Stimulated activated CD4-positive, alpha-beta T cell treated with anti-CD3 and anti-CD28 coated beads, TNF-alpha, amount 100 ng/mL, for 4 hours (primary cell): ENCODE measurements at regions not wholly inside any gene's neighbourhood (a gene's known extent, or its start where the extent isn't known, plus 50 kb on each side); places are given as distances from the start of the nearest gene placed in this dataset.
"Not testable (repeated sequence)": the region's sequence is repeated elsewhere in the genome, so short reads cannot be mapped to it uniquely, and the experiment has no call there.

ENCODE experiments used
- DNase-seq, 3 experiments: peaks; one replicate each; pipeline ENCODE4 v3.0.0-alpha.2; 2020; ENCODE audit warnings: low read depth in 3 of 3

DNA sequence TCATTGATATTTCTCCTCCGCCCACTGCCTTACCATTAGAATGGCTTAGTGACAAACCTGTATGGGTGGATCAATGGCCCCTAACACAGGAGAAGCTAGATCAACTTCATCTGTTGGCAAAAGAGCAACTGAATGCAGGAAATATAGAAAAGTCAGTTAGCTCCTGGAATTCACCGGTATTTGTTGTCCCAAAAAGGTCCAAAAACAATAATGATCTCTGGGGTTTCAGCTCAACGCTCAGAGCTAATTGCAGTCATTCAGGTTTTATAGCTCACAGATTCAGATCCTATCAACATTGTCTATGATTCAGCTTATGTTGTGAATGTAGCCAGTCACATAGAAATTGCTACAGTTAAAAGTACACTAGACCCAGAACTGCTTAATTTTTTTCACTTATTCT lies 124.0 kb upstream of the ZCCHC13 start:
- no peak for DNase-seq

DNA sequence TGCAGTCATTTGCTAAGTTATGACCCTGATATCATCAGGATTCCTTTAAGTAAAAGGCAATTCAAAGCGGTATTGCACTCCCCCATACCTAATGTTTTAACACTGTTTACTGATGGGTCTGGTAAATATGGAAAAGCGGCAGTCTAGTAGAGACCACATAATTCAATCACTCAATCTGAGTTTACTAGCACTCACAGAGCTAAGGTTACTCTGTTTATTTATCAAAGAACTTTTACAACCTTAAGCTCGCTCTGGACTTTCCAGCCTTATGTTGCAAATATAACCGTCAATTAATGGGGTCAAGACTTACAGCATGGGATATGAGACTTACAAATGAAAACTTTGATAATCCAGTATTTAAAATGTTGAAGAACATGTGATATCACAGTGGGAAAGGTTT lies 124.5 kb upstream of the ZCCHC13 start:
- DNase-seq, result no peak

DNA sequence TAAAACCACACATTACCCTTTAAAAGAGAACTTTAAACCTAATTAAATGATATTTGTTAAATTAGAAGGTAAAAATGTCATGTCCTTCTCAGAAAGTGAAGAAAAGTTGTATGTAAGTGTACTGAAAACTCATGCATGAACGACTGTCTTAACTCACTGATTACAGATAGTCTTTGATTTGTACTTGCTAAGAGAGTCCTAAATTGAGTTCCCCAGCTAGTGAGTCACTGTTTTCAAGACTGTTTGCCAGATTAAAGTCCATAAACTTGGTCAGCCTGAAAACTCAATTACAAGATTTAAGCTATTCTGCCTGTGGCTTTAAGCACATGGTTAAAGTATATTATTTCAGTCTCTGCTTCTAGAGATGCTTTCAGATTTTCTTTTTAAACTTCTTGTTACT lies 124.9 kb upstream of the ZCCHC13 start:
- DNase-seq, result no peak

DNA sequence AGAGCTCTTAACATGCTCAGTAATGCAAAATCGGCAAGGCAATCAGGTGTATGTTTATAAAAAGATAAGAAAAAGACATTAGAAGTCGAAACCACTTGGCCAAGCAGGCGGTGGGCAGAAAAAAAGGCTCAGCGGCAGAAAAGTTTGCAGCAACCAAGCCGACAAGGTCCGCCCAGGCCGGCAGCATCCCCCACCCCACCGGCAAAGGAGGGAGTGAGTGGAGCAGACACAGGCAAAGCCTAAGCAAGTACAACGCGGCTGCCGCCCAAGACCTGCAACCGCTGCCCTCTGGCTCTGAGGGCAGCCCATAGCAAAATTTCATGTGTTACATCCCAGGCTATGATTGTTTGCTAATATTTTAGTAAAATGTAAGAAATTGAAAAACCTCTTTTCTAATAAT lies 125.4 kb upstream of the ZCCHC13 start:
- no peak for DNase-seq

DNA sequence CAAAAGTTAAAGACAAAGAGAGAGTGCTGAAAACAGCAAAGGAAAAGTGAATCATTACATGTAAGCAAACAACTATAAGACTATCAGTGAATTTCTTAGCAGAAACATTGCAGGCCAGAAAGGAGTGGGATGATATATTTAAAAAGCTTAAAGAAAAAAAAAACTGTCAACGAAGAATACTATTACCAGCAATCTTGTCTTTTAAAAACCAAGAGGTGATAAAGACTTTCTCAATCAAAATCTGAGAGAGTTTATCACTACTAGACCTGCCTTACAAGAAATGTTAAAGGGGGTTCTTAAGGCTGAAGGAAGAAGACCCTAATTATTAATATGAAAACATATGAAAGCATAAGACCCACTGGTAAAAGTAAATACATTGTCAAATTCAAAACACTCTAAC lies 132.5 kb upstream of the ZCCHC13 start:
- DNase-seq, result no peak

DNA sequence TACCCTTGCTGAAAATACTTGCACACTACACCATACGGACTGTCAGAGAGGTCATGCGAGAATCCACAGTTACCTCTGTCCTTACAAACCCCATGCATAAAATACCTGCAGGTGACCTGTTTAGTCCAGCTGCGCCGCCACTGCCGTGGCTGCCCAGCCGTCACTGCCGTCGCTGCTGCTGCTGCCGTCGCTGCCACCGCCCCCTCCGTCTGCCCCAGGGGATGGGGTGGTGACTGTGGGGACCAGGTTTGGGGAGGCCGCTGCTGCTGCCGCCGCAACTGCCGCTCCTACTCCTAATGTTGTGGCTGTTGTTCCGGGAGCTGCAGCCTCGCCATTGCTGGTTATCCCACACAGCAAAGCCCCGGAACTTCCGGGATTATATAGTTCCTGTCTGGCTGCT lies 141.8 kb upstream of the ZCCHC13 start:
- DNase-seq, result no peak

DNA sequence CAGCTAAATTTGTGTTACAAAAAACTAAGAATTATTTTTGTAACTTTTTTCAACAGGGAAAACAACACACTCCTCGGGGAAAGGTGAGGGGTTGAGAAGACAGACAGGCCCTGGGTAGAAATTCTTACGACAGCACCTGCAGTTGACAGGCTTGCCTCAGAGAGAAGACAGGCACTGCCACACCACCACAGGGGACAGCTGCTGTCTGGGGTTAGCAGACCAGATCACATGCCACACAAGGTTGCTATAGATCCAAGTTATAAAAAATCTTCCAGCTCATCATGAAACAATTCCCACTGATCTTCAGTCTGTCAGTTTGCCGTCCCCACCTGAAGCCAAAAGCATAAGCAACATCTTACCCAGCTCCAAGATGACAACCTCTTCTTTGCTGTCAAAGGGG lies 143.2 kb upstream of the ZCCHC13 start:
- no peak for DNase-seq

DNA sequence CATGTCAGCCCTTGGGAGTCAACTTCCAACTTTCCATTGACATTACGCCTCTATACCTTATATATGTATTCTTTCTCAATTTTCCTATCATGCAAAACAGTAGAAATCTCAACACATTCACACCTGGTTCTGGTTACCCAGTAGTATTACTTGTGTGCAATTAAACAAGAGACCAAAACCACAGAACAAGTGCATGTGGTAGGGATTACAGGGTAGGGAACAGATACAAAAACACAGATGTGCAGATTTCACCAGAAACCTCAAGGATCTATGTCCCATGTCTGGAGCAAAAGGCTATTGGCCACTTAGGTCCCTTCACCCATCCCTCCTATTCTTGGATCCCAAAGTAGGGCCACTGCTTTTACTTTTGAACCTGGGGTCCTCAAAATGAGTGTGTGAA lies 143.6 kb upstream of the ZCCHC13 start:
- no peak for DNase-seq

DNA sequence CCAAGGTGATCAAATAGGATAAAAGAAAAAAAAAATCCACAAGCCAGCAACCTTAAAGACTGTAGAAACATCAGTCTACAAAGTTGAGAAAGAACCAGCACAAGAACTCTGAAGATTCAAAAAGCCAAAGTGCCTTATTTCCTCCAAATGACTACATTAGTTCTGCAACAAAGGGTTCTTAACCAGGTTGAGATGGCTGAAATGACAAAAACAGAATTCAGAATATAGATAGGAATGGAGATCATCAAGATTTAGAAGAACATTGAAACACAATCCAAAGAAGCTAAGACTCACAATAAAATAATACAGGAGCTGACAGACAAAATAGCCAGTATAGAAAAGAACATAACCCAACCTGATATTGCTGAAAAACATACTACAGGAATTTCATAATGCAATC lies 156.5 kb upstream of the ZCCHC13 start:
- no peak for DNase-seq

DNA sequence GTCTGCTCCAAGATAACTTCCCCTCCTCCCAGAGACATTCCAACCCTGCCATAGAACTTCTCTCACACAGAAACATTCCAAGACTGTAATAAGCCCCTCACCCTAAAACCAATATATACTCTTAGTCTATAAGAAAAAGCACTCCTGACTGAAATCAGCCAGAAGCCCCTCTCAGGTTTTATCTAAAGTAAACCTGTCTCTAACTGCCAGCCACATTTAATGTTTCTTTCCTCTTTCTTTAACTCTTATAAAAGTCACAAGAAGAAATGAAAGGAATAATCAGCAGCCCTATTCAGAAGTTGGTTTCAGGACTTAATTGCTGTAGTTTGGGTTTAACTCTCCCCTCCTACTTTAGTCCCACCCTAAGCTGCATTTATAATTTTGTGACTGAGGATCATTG lies 165.0 kb upstream of the ZCCHC13 start:
- no peak for DNase-seq

DNA sequence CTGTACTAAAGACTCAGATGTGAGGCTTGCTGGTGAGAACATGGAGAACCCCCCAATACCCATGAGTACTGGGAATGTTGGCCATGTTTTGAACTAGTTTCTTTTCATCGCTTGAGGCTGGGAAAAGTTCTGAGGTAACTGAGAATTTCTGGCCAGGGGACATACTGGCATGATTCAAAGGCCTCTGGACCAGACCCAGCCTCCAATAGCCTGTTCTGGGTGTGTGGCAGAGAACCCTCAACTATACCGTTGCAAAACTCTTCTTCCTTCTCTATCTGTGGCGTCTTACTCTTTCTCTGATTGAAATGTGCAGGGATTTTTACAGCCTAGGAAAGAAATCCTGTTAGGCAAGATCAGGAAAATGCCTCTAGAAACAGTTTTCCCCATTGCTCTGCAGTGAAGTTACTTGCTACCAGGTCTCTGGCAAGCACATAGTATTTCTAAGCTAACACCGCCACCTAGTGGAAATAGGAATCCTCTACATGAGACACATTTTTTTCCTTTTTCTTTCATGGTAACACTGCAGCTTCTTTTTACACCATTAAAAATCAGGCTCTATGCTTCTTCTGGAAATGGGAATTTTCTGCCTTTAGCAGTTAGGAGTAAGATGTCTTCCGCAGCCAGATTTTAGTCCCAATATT lies 170.7 kb upstream of the ZCCHC13 start:
- DNase-seq, result no peak

DNA sequence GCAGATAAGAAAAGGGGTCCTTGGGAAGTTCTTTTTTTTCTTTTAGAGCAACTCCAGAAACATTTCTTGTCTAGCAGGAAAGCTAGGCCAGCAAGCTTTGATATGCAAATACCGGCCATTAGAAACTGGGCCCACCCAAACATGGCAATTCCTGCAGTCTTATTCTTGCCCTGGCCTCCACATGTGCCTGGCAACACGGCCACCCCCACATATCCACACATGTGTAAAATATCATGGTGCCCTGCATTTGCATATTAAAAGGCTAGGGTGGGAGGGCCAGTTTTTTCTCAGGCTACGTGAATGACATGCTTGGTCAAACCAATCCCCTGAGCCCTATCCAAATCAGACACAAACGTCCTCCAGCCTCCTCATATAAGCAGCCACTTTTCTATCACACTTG lies 171.7 kb upstream of the ZCCHC13 start:
- no peak for DNase-seq

DNA sequence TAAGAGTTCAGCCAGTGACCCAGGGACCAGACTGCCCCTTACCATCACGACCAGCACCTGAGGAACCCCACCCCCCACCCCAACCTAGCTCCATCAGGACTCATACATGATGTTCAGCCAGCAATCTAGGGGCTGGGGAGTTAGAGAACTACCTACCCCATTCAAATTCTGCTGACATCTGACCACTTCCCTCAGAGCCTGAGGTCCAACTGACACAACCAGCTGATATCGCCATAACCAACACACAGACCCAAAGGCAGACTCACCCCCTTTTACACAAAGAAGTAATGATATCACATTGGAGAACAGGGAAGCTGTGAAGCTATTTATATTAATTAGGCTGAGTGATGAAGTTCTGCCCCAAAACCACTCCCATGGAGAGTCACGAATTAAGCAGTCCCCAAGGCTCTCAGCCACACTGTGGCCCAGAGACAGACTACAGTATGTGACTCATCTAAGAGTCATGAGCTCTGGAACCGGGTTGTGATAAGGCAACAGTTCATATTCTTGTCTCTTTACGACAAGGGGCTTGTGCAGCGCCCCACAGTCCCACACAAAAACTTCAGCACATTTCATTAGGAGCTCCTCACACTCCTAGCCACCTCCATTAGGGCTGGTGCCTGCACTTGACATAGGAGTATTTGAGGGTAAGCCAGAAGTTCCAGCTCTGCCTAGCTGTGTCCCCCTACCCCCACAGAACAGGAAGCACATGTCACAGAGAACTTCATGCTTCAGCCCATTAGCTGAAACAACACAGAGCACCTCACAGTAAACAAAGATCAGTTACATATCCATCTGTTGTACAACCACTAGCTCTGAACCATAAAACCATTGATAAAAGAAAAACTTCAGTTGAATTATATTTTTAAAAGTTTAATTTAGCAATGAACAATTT lies 184.7 kb upstream of the ZCCHC13 start:
- no peak for DNase-seq

DNA sequence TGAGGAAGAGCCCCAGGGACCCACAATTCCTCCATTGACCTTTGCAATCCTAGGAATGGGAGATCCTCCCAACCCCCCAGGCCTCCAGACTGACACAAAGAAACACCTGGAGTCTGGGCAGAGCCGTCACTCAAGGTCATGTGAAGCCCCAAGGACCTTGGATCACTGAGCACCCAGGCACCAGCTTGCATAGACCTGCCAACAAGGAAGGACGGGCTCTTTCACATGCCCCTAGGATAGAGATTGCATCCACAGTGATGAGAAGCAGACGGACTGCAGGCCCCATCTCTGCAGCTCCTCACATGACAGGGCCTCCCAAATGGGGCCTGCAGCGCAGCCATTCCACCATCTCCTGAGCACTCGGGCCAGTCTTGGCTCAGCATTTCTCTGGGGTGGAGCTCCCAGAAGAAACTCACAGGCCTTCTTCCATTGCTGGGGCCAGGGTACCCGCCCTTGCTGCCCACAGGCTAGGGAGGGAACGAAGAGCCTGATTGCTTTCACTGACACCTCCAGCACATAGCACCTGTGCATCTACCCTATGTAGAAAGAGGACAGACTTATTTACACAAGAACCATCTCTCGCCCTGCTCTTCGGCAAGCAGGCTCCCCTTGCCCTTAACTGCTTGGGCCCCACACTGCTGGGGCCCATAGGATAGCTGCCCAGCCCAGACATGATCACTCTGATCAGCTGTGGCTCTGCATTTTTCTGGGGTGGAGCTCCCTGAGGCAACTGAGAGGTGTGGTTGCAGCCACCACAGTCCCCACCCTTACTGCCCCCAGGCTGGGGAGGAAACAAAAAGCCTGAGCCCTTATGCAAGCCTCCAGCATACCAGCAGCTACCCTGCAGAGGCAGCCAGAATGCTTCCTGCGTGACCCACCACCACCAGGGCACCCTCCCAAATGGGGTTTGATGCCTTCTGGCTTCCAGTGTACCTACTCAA lies 185.7 kb upstream of the ZCCHC13 start:
- no peak for DNase-seq

DNA sequence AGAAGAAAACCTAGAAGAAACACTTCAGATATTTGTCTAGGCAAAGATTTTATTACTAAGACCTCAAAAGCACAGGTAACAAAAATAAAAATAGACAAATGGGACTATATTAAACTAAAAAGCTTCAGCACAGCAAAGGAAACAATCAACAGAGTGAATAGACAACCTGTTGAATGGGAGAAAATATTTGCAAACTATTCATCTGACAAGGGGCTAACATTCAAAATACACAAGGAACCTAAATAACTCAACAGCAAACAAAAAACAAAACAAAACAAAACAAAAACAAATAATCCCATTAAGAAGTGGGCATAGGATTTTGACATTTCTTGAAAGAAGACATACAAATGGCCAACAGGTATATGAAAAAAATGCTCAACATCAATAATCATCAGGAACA lies 192.7 kb upstream of the ZCCHC13 start:
- DNase-seq, result no peak

DNA sequence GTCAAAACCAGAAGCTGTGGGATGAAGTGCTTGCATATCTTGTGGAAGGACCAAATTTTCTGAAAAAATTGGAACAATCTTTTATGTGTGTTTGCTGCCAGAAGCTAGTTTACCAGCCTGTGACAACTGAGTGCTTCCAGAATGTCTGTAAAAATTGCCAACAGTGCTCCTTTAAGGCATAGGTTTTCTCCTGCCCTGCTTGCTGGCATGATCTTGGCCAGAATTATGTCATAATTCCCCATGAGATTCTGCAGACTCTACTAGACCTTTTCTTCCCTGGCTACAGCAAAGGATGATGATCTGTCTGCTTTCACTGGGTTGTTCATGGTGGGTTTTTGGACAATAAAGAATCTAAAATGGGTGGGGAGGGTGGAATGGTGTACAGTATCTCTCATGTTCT lies 196.3 kb upstream of the ZCCHC13 start:
- DNase-seq, result no peak

DNA sequence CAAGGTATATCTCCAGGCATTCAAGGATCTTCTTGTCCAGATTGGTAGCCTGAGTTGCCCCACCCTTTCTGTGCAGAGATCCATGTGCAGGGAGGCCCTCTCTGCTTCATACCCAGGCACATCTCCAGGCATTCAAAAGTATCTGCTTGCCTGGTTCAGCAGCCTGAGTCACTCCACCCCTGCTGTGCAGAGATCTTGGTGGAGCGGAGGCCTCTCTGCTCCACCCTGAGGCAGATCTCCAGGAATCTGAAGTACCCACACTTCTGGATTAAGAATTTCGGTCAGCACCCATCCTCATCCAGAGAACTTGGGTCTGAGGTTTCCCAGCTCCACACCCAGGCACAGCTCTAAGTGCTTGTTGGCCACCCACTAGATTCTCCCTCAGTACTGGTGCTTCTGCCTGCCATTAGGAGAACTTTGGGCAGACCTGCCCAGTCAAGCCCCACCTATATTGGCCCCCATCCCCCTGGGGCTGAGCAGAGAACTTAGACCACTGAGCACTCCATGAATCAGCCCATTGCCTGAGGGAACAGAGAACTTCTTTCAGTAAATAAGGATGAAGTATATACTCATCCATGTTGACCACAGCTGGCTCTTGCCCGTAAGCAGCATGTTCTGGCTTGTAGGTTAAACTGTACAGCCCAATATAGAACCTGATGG lies 199.5 kb upstream of the ZCCHC13 start:
- no peak for DNase-seq

DNA sequence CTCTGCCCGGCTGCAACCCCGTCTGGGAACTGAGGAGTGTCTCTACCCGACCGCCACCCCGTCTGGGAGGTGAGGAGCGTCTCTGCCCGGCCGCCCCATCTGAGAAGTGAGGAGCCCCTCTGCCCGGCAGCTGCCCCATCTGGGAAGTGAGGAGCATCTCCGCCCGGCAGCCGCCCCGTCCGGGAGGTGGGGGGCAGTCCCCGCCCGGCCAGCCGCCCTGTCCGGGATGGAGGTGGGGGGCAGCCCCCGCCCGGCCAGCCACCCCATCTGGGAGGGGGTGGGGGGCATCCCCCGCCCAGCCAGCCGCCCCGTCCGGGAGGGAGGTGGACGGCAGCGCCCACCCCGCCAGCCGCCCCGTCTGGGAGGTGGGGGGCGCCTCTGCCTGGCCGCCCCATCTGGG lies 205.6 kb upstream of the ZCCHC13 start:
- not testable (repeated sequence) for DNase-seq

DNA sequence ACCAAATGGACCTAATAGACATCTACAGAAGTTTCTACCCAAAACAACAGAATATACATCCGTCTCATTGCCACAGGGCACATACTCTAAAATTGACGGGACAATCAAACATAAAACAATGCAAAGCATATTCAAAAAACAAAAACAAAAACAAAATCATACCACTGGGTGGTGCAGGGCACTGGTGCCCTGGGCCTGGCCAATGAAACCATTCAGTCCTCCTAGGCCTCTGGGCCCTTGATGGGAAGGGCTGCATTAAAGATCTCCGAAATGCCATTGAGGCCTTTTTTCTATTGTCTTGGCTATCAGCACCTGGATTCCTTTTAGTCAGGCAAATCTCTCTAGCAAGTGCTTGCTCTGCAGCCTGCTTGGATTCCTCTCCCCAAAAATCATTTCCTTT lies 213.9 kb upstream of the ZCCHC13 start:
- no peak for DNase-seq

DNA sequence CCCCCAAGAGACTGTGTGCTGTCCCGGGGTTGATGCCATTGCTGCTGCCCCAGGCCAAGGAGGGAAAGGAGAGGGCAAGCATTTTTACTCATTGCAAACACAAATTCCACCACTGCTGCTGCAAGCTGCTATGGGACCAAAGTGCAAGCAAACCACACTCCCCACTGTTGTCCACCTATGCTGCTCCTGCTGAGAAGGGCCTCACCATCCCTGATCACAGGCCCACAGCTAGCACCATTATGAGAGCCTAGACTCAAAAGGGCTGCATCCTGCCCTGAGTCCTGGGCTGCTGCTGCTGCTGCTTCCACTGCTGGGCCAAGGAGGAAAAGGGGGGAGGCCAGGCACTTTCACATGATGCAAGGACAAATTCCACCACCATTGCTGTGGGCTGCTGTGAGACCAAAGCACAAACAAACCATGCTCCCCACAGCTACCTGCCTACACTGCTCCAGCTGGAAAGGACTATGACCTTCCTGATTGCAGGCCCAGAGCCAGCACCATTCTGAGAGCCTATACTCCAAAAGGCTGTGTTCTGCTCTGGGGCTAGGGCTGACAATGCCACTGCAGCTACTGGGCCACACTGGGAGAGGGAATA lies 218.2 kb upstream of the ZCCHC13 start:
- DNase-seq, result no peak

DNA sequence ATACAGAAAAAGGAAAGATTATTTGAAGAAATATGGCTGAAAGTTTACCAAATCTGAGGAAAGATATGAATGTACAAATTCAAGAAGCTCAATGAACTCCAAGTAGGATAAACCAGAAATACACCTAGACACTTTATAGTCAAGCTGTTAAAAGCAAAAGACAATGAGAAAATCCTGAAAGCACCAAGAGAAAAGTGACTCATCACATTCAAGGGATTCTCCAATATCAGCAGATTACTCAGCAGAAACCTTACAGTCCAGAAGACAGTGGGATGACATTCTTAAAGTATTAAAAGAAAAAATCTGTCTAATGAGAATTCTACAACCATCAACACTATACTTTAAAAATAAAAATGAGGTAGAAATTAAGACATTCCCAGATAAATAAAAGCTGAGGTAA lies 223.8 kb upstream of the ZCCHC13 start:
- no peak for DNase-seq
